ENCODE measurements at regions not wholly inside any gene's neighbourhood (a gene's known extent, or its start where the extent isn't known, plus 50 kb on each side); places are given as distances from the start of the nearest gene placed in this dataset.

DNA sequence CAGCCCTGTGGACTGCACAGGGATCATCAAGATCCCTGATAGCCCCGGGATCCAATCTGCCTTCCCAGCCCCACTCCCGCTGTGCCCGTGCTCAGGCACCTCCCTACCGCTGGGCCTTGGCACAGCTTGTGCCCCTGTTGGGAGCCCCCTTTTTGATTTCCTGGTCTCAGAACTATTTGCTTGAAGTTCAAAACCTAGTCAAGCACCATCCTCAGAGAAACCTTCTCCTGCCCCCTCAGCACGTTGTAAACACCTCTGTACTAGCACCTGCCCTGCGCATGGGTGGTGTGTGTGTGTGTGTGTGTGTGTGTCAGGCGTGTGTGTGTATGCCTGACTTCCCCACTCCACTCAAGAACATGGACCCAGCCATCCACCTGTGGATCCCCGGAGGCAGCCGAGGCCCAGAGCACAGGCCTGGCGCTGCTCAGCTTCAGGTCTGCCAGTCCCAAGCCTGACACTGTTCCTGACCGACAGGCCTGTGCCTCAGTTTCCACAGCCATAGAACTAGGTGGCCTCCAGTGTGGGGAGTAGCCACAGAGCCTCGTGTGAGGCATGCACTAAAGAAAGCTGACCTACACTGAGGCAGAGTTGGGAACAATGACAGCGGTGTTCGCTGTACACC lies 65.5 kb downstream of the ADRA2C start:
- no peak for DNase-seq (ENCODE audit: low spot score)

DNA sequence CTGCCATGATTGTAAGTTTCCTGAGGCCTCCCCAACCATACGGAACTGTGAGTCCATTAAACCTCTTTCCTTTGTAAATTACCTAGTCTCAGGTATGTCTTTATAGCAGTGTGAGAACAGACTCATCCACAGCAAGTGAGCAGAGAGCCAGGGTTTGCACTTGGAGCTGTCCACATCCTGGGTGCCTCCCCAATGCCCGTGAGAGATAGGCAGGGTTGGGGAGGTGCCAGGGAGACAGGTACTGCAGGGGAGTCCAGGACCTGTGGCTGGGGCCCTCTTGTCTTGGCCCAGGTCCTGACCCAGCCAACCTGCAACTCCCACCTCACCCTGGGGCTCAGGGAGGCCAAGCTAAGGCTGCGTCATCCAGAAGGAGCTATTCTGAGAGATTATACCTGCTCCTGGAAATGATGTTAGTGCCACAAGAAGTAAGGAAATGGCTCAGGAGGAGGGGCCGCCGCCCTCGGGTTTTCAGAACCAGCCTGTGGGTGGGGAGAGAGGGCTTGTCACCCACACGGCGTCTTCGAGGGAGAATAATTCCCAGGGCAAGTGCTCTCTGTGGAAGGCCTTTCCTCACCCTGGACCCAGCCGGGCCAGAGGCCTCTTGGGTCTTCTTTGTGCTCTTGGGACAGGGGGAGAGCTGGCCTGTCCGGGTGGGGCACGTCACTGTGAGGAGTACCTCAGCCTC lies 66.5 kb downstream of the ADRA2C start:
- peak; percentile 70 for DNase-seq (ENCODE audit: low spot score)

DNA sequence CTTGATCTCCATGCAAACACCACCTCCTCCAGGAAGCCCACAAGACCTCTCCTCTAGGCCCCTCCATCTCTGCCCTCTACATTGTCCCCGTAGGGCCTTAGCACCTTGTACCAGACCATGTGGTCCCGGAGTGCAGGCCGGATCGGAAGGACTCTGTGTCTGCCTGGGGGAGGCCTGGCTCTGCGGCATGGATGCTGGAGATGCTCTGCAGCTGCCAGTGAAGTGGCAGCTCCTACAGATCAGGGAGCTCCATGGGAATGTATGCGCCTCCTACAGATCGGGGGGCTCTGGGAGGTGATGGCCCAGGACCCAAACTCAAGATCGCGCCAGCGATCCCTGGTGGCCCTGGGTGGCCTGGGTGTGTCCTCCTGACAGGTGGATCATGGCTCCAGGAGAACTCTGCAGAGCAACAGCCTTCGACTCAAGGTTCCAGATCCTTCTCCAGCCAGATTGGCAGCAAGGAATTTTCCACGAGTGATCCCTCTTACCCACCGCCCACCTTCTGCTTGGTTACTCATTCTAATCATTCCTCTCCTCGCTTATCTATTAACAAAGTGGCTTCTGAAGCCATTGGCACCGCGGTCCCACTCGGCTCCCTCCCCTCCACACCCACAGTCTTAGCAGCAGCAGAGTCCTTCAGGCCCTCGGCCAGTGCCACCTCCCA lies 67.3 kb downstream of the ADRA2C start:
- no peak for DNase-seq (ENCODE audit: low spot score)

DNA sequence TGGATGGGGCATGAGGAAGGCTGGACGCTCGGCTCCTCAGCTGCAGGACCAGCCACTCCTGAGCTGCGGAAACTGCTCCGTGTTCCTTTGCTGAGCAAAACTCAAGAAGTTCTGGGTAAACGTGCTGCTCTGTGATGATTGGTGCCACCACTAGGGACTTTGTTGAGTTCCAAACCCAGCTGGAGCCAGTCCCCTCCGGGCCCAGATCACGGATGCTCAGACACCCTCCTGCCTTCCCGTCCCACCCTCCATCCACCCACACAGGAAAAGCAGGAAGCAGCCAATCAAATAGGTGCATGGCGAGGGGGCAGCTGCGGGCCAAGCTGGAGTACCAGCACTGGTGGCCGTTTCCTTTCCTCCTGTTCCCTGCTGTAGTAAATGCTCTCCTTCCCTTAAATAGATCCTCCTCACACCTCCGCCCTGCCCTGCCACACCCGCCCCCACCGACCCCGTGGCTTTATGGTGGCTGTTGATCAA lies 68.0 kb downstream of the ADRA2C start:
- DNase-seq (ENCODE audit: low spot score) = no peak

DNA sequence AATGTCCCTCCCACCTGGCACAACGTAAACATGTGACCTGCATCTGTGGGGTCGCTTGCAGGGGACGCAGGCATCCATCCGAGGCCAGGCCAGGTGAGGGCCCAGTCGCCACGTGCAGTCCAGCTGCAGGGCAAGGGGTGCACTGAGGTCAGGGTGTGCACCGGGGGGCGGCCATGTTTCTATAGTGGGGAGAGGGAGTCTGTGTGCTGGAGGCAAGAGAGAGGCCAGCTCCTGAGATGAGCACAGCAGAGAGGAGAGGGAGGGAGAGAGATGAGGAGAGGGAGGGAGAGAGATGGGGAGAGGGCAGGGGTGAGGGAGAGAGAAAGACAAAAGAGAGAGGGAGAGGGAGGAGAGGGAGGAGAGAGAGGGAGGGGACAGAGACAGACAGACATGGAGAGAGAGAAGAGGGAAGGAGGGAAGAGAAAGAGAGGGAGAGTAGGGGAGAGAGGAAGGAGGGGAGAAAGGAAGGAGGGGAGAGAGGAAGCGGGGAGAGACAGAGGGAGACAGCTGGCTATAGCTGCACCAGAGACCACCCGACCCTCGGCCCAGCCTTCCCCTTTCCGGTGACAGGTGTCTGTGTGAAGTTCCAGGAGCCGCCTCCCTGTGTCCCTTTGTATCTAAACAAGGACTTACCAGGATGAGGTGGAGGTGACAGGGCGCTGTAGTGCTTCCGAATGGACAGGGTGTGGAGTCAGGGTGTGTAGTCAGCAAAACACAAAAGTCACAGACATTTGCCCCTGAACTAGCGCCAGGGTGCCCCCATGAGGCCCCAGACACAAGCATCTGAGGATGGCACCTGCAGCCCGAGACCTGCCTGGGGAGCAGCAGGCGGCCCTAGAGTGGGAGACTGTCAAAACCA lies 68.7 kb downstream of the ADRA2C start:
- no peak for DNase-seq (ENCODE audit: low spot score)

DNA sequence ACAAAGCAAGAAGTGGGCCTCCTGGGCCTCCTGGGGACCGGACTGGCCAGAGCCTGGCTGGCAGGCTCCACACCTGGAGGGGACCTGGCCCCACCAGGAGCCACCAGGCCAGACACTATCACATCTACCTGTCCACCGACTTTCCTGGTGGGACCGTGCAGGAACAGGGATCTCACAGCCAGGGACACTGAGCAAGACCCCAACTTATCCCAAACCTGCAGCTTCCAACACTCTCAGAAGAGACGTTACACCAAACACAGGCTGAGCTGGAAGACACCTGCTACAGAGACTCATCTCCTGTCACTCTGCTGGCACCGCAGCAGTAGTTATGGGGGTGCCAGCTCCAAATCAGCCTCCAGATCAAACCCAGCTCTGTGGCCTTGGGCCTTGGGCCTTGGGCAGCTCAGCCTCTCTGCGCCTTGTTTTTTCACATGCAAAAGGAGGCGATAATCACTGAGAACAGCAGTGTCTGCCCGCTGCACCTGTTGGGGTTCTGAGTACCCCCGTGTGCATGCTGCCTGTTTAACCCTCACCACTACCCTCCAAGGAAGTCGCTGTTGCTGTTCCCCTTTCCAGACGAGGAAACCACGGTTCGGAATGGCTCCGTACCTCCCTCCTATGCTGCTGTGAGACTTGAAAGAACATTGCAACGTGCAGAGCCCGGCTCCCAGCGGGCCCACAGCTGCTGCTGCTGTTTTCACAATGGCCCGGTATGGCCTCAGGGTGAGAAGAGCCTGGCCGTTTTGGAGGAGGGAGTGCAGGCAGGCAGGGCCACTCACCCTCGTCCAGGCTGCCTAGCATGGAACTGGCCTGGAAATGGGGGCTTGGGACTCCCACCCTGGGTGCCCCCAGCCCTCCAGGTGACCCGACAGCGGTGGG lies 69.6 kb downstream of the ADRA2C start:
- DNase-seq (ENCODE audit: low spot score) = no peak

DNA sequence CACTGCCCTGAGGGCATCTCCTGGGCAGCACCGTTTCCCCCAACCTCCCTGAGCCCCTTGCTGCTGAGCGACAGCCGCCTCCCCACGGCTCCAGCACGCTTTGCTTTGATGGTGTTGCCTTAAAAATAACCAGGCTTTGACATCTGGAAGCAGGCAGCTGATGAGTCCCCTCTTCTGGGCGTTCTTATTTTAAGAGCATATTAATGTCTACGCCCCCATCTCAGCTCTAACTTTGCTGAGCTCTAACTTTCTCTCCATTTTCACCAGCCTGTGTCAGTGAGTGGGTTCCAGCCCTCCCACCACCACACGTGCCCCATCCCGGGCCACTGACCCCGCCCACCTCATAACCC lies 70.2 kb downstream of the ADRA2C start:
- DNase-seq (ENCODE audit: low spot score) = peak; percentile 54

DNA sequence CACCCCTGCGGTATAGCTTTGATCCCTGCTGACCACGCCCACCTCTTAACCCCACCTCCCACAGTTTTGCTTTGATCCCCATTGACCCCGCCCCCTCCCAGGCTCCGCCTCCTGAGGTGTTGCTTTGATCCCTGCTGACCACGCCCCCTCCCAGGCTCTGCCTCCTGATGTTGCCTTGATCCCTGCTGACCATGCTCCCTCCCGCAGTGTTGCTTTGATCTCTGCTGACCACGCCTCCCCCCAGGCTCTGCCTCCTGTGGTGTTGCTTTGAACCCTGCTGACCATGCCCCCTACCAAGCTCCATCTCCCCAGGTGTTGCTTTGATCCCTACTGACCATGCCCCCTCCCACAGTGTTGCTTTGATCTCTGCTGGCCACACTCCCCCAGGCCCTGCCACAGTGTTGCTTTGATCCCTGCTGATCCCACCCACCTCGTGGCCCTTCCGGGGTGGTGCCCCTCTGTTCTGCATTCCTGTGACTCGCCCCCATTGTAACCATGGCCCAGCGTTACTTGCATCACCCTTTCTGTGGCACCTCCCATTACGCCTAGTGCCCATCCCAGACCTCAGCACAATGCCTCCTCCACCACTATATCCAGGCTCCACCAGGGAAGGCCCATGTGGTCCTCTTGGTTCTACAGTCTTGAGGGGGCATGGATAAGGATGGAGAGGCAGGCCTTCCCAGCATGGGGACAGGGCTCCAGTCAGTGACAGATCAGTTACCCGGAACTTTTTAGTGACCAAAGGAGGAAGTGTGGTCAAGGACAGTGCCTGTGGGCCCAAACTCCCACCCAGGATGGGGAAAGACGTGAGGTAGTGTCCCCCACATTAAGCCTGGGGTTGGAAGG lies 70.8 kb downstream of the ADRA2C start:
- no peak for DNase-seq (ENCODE audit: low spot score)

DNA sequence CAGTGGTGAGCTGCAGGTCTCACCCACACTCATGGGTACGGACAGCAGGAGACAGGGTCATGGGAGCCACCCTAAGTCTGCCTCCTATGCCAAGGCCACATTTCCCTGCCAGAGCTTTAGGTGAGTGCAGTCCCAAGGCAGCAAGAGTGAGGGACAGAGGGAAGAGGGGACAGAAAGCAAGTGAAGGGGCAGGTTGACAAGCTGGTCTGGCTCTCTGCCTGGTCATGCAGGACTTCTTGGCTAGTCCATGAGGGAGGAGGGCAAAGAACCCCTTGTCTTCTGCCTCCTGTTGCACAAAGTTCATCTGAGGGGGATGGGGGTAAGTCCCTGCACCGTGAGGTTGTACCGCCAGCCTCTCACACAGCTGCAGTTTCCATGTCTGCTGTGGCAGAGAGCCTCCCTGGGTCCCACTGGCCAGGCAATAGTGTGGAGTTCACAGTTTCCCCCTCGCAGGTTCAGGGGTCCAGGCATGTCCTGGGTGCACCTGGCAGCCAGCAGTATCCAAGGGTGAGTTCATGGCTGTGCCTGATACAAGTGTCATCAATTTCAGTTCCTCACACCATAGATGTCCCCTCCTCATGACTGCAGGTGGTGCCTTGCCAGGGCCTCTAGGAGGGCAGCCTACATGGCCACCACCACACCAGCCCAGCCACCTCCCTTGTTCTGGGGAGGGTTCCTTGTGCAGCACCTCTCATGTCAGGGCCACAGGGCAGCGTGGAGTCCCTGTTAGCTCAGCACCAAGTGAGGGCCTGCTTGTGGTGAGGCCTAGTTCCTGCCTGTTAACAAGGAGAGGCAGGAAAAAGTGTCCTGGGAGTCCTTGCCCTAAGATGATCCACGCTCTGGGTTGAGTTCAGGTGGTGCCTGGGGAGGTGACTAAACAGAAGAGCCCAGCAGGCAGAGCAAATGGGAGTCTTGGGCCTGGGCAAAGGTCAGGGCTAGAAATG lies 72.5 kb downstream of the ADRA2C start:
- DNase-seq (ENCODE audit: low spot score) = no peak

DNA sequence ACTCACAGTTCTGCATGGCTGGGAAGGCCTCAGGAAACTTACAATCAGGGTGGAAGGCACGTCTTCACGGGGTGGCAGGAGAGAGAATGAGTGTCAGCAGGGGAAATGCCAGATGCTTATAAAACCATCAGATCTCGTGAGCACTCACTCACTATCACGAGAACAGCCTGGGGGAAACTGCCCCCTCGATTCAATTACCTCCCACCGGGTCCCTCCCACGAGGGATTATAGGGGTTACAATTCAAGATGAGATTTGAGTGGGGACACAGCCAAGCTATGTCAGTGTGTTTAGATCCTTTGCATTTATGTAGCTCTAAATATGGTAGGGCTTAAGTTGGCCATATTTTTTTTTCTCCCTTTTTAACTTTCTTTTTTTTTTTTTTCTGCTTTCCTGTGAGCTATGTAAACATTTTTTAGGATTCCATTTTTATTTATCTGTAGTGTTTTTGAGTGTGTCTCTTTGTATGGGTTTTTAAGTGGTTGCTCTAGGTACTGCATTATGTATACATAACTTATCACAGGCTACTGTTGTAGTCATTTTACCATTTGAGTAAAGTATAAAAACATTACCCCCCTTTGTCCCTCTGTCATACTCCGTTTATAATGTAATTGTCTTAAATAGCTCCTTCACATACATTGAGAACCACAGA lies 79.0 kb downstream of the ADRA2C start:
- DNase-seq (ENCODE audit: low spot score) = no peak

DNA sequence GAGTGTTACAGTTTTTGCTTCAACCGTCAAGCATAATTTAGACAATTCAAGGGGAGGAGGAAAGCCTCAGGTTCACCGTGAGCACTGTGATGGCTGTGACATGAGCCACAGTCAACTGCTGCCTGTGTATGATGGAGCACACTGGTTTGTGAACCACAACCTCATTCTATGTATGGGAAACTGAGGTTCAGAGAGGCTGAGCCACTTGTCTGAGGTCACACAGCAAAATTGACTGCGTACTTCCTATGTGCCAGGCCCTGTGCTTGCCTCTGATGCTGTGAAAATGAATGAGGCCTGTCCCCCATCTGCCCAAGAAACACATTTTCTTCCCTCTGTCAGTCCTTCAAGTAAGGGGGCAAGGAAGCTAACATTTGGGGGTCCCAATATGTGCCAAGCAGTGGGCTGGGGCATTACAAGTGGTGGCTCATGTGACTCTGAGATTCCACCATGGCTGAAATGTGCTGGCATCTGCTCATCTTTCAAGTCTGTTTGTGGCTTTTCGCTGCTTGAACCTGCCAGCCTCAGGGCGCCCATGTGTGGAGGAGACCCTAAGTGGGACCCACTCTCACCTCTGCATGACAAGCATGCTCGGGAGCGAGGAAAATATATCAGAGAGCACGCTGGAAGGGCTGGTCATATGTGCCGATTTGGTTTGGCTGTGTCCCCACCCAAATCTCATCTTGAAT lies 79.7 kb downstream of the ADRA2C start:
- no peak for DNase-seq (ENCODE audit: low spot score)

DNA sequence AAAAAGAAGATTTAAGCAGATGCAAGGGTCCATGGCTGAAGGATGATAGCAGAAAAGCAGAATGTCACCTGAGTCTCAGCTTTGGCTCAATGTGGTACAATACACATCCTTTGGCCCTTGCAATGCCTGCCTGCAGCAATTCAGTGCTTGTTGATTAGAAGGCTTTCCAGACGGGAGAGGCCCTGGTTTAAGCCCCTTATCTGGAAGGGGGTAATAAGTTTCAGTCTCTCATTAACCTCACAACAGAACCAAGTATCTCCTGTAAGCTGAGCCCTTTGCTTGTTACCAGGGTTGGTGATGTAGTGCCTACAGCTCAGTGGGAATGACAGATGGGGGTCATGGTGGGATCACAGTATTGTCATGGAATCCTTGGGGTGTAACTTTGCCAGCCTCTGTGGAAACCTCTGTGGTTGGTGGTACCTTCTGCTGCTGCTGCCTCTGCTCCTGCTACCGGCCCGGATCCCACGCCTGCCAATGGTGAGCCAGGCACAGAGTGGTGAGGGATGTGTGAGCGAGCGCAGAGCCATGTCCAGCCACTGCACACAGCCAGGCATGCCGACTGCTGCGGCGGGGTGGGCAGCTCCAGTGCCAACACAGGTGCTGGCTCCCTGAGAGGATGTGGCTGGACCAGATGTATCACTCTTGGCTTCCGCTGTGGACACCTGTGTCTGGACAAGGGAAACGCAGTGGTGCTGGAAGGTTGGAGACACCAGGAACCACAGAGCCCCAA lies 81.2 kb downstream of the ADRA2C start:
- DNase-seq (ENCODE audit: low spot score) = no peak

DNA sequence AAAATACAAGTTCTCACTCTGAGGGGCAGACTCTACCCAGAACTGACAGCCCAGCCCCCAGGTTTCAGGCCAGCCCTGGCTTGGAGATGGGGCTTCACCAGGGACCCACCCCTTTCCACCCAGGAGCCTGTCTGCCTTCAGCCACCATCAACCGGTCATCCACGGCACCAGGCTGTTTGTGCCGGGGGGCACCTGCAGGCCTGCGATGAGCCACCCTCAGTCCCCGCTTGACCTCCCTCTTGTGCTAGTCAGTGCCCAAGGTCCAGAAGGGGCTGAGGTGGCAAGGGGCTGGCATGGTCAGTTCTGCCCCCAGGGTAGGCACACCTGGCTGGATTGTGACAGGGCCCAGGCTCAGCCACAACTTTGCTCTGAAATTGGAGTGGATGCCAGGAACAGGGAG lies 82.1 kb downstream of the ADRA2C start:
- DNase-seq (ENCODE audit: low spot score) = no peak

DNA sequence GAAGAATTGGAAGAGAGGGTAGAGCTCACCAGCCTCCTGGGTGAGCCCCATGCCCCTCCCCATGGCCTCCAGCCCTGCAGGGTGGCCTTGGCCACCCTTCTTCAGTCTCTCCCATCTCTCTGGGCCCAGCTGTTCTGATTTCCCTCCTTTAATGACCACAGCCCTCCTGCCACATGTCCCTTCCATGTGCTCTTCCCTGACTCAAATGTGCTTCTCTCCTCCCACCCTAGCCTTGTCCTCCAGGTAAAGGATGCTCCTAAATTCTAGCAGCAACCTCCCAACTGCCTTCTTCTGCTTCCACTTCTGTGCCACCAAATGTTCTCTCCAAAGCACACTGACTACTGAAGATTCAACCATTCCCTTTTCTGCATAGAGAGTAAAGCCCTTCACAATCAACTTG lies 83.0 kb downstream of the ADRA2C start:
- no peak for DNase-seq (ENCODE audit: low spot score)

DNA sequence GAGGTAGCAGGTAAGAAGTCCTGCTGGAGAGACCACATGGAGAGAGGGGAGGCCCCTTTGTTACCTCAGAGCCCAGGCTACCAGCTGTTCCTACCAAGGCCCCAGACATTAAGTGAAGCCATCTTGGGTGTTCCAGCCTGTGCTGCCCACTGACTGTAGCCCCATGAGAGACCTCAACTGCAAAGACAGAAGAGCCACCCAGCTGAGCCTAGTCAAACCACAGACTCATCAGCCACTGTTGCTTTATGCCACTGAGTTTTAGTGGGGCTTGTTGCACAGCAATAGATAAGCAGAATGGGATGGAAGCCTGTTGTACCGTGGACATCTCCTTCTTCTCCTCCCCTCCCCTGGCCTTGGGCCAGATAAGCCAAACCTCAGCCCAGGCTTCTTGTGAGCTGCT lies 83.9 kb downstream of the ADRA2C start:
- no peak for DNase-seq (ENCODE audit: low spot score)

DNA sequence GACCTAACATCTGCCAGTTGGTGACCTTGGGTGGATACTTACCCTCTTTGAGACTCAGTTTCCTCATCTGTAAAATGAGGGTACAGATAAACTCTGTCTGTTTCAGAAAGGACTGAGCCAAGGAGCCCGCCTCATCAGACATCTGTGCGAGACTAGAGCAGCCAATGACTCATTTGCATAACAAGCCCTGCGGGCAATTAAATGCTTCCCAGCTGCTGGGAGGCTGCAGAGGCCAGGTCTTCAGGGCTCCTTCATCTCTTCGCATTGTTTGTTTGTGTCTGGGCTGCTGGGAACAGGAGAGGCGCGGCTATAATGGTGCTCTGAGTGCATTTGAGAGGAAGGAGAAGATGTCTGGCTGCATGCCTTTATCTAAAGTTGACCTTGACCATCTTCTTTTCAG lies 85.0 kb downstream of the ADRA2C start:
- DNase-seq (ENCODE audit: low spot score) = no peak

DNA sequence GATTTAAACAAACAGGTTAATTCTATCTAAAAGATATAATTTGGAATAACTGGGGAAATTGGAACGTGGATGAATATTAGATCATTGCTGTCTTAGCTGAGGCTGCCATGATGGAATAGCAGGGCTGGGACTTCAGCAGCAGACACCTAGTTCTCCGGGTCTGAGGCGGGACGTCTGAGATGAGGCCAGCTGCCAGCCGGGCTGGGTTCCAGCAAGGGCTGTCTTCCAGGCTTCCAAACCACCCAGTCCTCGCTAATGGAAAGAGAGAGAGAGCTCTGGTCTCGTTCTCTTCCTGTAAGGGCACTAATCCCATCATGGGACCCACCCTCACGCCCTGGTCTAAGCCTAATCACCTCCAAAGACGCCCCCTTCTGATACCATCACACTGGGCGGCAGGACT lies 85.7 kb downstream of the ADRA2C start:
- no peak for DNase-seq (ENCODE audit: low spot score)

DNA sequence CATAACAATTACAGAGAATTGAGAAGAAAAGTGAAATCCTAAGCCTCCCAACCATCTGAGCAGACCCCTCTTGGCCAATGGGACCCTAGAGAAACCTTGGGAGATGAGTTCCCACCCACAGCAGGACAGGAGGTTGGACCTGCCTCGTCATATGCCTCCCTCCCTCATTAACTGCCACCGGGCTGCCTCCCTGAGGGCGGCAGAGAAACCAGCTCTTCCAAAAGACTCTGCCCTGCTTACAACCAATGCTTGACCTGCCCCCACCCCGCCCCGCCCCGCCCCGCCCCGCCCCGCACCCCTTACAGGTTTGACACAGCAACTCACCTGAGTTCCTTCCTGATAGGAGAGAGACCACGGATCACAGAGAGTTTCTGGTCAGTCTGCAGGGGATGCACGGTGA lies 86.1 kb downstream of the ADRA2C start:
- DNase-seq (ENCODE audit: low spot score) = no peak
